ENCODE measurements at regions not wholly inside any gene's neighbourhood (a gene's known extent, or its start where the extent isn't known, plus 50 kb on each side); places are given as distances from the start of the nearest gene placed in this dataset.
"Not testable (repeated sequence)": the region's sequence is repeated elsewhere in the genome, so short reads cannot be mapped to it uniquely, and the experiment has no call there.

- Histone ChIP-seq H3K36me3 (ENCODE audit: low read depth) (no peaks in the 10 kb centered on the region), H3K4me3 (no peak overlapping the region), H3K4me1 (ENCODE audit: low read depth) (no peaks in the 10 kb centered on the region), H3K9me3 (peaks cover 32% of the 10 kb centered on the region)
- ATAC-seq (no peak), DNase-seq (no peak)
- TF ChIP-seq, protein P1, sequence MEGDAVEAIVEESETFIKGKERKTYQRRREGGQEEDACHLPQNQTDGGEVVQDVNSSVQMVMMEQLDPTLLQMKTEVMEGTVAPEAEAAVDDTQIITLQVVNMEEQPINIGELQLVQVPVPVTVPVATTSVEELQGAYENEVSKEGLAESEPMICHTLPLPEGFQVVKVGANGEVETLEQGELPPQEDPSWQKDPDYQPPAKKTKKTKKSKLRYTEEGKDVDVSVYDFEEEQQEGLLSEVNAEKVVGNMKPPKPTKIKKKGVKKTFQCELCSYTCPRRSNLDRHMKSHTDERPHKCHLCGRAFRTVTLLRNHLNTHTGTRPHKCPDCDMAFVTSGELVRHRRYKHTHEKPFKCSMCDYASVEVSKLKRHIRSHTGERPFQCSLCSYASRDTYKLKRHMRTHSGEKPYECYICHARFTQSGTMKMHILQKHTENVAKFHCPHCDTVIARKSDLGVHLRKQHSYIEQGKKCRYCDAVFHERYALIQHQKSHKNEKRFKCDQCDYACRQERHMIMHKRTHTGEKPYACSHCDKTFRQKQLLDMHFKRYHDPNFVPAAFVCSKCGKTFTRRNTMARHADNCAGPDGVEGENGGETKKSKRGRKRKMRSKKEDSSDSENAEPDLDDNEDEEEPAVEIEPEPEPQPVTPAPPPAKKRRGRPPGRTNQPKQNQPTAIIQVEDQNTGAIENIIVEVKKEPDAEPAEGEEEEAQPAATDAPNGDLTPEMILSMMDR (IDR thresholded peaks at IDR 0.05): no peak
- intact Hi-C loops (cut with DNase I, micrococcal nuclease): no loop called here
Measured at GRCh38 chr4:126924237-126924636, 708.5 kb upstream of the INTU start.

DNA sequence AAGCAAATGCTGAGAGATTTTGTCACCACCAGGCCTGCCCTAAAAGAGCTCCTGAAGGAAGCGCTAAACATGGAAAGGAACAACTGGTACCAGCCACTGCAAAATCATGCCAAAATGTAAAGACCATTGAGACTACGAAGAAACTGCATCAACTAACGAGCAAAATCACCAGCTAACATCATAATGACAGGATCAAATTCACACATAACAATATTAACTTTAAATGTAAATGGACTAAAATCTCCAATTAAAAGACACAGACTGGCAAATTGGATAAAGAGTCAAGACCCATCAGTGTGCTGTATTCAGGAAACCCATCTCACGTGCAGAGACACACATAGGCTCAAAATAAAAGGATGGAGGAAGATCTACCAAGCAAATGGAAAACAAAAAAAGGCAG is 702.7 kb upstream of the INTU start:
- not testable (repeated sequence) for ATAC-seq

GRCh38 chr4:126935801-126936200 is 697.0 kb upstream of the INTU start:
- no peak overlapping the region for H3K4me3 ChIP-seq
- DNase-seq (no peak), ATAC-seq (no peak)
- intact Hi-C loops (cut with DNase I, micrococcal nuclease): no loop called here
- H3K36me3 ChIP-seq (ENCODE audit: low read depth): no peaks in the 10 kb centered on the region
- no peaks in the 10 kb centered on the region for H3K4me1 ChIP-seq (ENCODE audit: low read depth)
- H3K9me3 ChIP-seq: peaks cover 9% of the 10 kb centered on the region
- TF ChIP-seq, protein P1 (IDR thresholded peaks at IDR 0.05): no peak

More for the DNA sequence above, 702.7 kb upstream of the INTU start:
- H3K4me1 ChIP-seq (ENCODE audit: low read depth); DNase-seq; H3K4me3 ChIP-seq; intact Hi-C loops (cut with DNase I, micrococcal nuclease); H3K9me3 ChIP-seq; H3K36me3 ChIP-seq (ENCODE audit: low read depth): not testable (repeated sequence)

- DNase-seq: no peak
- ATAC-seq: no peak
- TF ChIP-seq, protein P1 (IDR thresholded peaks at IDR 0.05): no peak
- Histone ChIP-seq H3K9me3 (peaks cover 12% of the 10 kb centered on the region), H3K4me1 (ENCODE audit: low read depth) (no peaks in the 10 kb centered on the region), H3K36me3 (ENCODE audit: low read depth) (no peaks in the 10 kb centered on the region), H3K4me3 (no peak overlapping the region)
- intact Hi-C loops (cut with DNase I, micrococcal nuclease): no loop called here
Measured at GRCh38 chr4:126937342-126937741, 695.4 kb upstream of the INTU start.

- ATAC-seq: no peak
- Histone ChIP-seq H3K4me3 (no peak overlapping the region), H3K9me3 (peaks cover 12% of the 10 kb centered on the region), H3K4me1 (ENCODE audit: low read depth) (no peaks in the 10 kb centered on the region), H3K36me3 (ENCODE audit: low read depth) (no peaks in the 10 kb centered on the region)
- intact Hi-C loops (cut with DNase I, micrococcal nuclease): no loop called here
- no peak for DNase-seq
- TF ChIP-seq, protein P1 (IDR thresholded peaks at IDR 0.05): no peak
Measured at GRCh38 chr4:126937846-126938422, 694.8 kb upstream of the INTU start.

DNA sequence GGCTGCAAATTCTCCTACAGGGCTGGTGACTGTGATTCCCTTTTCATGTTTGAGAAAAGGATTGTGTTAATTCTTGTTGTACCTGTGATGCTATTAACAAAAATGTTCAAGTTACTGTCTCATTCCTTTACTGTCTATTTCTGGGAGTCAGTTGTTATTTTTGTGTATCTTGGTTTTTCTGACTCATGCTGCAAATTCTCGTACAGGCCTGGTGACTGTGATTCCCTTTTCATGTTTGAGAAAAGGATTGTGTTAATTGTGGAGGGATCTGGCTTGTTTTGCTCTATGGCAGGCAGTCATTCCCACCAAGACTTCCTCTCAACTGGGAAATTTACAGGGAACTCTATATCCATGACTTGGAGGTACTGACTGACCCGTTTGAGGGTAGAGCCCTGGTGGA is 693.4 kb upstream of the INTU start:
- Histone ChIP-seq H3K4me3 (no peak overlapping the region), H3K9me3 (peaks cover 12% of the 10 kb centered on the region), H3K36me3 (ENCODE audit: low read depth) (no peaks in the 10 kb centered on the region), H3K4me1 (ENCODE audit: low read depth) (no peaks in the 10 kb centered on the region)
- TF ChIP-seq, protein P1 (IDR thresholded peaks at IDR 0.05): no peak
- no peak for ATAC-seq
- no peak for DNase-seq
- intact Hi-C loops (cut with DNase I, micrococcal nuclease): no loop called here
